Renal cortex interstitium (tissue), 11 donors: ENCODE measurements at regions not wholly inside any gene's neighbourhood (a gene's known extent, or its start where the extent isn't known, plus 50 kb on each side); places are given as distances from the start of the nearest gene placed in this dataset.

ENCODE experiments used
- DNase-seq, 11 donors: peaks; one replicate each; pipeline ENCODE4 v3.0.0-alpha.2; 2013; ENCODE audit warnings: low read depth in 9 of 11, low spot score in 4 of 11; ENCODE audit errors: extremely low read depth in 1 of 11

GRCh38 chr4:157819693-157820464, 352.9 kb downstream of the GASK1B start:
- DNase-seq, result no peak

DNA sequence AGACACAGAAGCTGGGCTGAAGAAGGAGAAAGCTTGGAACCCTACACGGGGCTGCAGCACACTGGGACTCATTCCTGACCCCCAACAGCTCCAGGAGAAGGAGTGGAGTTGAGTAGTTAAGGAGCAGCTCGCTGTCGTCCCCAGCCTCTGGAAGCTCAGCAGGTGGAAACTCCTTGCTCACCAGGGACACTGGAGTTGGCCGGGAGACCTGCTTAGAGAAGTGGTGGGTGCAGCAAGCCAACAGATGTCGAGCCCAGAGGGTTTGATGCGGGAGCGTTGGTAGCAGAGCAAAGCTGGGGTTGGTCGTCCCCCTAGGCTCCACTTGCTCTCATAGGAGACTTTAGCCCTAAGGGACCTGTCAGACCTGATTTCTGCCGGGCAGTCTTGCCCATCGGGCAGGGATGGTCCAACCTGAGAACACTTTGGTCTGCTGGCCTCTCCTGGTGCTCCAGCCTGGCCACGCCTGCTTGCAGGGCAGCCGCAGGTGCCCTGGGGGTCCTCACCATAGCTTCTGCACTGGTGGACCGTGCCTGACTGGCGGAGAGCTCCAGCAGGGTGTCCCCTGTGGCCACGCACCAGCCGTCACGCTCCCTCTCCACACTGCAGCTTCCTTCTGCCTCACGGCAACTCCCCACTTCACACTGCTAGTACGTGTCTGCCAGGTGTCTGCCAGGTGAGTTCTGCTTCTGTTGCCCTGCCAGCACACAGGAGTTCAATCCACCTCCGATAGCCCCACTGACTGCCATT, 353.7 kb downstream of the GASK1B start:
- no peak for DNase-seq

- no peak for DNase-seq
Measured at GRCh38 chr4:157810137-157810774, 362.6 kb downstream of the GASK1B start.

DNA sequence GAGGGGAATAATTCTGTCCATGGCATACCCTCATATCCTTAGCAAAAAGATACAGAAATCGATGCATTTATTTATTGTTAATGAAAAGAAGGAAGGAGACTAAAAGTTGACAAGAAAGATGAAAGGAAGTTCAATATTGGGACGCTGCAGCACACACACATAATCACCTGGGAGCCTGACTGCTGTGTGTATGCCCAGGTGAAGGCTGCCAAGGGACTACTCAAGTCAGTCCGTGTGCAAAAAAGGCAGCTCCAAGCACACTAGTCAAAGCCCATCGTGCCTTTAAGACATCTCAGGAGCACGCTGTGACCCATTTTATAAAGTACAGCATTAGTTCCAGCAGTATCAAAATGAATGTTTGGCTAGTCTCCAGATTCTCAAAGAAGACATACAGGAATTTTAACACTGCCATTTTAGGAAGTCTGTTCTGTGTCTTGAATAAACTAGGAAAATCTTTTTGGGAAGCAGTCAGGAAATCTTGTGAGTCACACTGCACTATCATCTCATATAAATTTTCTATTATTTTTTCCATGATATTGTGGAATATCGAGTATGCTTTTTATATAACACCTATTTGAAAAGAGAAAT, 363.9 kb downstream of the GASK1B start:
- no peak for DNase-seq

DNA sequence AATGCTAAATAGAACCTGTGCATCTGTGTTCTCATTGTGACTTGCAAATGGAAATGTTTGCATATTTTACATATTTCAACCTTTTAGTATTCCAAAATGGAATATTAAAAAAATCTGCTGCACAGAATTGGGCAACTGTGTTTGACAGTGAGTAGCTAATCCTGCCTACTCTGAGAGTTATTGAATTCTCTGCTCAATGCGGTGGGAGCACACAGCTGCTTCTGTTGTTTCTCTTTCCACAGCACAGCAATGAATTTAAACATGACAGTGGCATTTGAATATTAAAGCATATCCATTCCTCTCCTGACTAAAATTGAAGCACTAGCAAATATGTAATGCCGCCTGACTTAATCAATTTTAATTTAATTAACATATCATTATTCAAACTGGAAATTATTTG, 366.6 kb downstream of the GASK1B start:
- DNase-seq, result no peak

- DNase-seq, result no peak
Measured at GRCh38 chr4:157804986-157805385, 367.8 kb downstream of the GASK1B start.

DNA sequence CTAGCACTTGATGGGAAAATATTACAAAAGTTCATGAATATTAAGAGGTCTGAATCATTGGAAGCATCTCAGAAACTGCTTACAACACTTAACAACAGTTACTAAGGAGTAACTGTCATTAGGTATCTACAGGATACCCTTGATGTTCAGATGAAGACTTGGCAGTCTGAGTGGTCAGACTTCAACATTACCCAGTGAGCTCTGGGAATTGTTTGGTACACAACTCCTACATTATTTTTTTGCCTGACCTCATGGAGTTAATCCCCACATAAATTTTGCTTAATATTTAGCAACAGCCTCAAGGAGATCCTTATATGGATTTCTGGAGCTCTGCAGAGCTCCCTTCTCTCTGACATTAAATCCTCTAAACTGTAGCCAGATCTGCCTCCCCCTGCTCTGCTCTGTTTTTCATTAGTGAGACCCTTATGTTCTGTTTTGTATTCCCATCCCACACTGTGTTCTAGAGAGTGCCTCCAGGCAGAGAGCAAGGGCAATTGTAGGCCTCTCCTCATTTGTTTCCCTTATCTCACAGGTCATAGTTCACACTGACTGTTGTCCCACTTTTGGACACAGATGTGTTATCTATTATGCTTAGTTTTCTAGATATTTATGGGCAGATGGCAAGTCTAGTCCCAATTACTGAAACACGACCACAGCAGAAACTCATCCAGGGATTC, 368.8 kb downstream of the GASK1B start:
- DNase-seq, result no peak

DNA sequence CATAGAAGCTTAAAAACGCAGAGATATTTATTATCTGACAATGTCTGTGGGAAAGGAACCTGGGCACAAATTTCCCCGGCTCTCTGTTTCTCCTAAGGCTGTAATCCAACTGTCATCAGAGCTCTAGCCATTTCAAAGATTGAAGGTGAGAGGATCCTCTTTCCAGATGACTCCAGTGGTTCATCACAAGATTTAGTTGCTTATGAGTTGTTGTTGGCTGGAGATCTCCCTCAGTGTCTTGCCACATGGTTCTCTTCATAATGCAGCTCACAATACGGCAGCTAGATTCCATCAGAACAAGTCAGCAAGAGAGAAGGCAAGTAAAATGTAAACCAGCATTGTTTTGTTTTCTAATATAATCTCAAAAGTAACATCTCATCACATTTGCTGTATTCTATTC, 369.4 kb downstream of the GASK1B start:
- no peak for DNase-seq

GRCh38 chr4:157795495-157795894, 377.3 kb downstream of the GASK1B start:
- DNase-seq, result no peak

GRCh38 chr4:157792716-157793115, 380.1 kb downstream of the GASK1B start:
- no peak for DNase-seq

- no peak for DNase-seq
Measured at GRCh38 chr4:157791236-157791635, 381.6 kb downstream of the GASK1B start.

GRCh38 chr4:157787618-157788017, 385.2 kb downstream of the GASK1B start:
- DNase-seq, result no peak

- DNase-seq, result no peak
Measured at GRCh38 chr4:157781361-157781760, 391.5 kb downstream of the GASK1B start.

- DNase-seq, result no peak
Measured at GRCh38 chr4:157779081-157779480, 393.7 kb downstream of the GASK1B start.

GRCh38 chr4:157776930-157777528, 395.8 kb downstream of the GASK1B start:
- DNase-seq, result no peak

- DNase-seq, result no peak
Measured at GRCh38 chr4:157775971-157776370, 396.9 kb downstream of the GASK1B start.

DNA sequence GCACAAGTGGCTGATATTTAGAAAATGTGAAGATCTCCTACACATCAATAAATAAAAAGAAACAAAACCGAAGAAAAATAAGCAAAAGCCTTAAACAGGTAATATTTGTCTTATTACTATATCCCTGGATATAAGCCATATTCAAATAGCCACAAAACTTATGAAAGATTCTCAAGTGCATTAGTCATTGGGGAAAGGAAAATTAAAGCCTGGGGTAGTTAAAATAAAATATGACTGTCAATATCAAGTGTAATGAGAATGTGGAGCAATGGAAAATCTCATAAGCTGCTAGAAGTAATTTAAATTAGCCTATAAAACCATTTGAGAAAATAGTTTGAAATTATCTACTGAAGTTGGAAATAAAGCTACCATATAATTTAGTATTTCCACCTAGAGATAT, 399.9 kb downstream of the GASK1B start:
- DNase-seq, result no peak

- no peak for DNase-seq
Measured at GRCh38 chr4:157768419-157768818, 404.4 kb downstream of the GASK1B start.

- DNase-seq, result no peak
Measured at GRCh38 chr4:157763490-157763889, 409.3 kb downstream of the GASK1B start.
